Ishikawa (cell line): ENCODE measurements at regions not wholly inside any gene's neighbourhood (a gene's known extent, or its start where the extent isn't known, plus 50 kb on each side); places are given as distances from the start of the nearest gene placed in this dataset.

ENCODE experiments used
- CEBPB ChIP-seq: IDR thresholded peaks from 2 replicates; pipeline ENCODE4 v1.6.1; 2012
- CREB1 ChIP-seq: IDR thresholded peaks from 2 replicates; pipeline ENCODE4 v1.6.1; 2012; ENCODE audit warnings: low read depth
- EGR1 ChIP-seq: IDR thresholded peaks from 2 replicates; pipeline ENCODE4 v1.6.1; 2012
- EP300 ChIP-seq: IDR thresholded peaks from 2 replicates; pipeline ENCODE4 v1.6.1; 2012; ENCODE audit warnings: borderline replicate concordance
- FOXM1 ChIP-seq: IDR thresholded peaks from 2 replicates; pipeline ENCODE4 v1.6.1; 2012; ENCODE audit warnings: low read depth, borderline replicate concordance
- NFIC ChIP-seq: IDR thresholded peaks from 2 replicates; pipeline ENCODE4 v1.6.1; 2012
- RAD21 ChIP-seq: IDR thresholded peaks from 2 replicates; pipeline ENCODE4 v1.6.1; 2012; ENCODE audit warnings: low read depth
- TAF1 ChIP-seq: IDR thresholded peaks from 2 replicates; pipeline ENCODE4 v1.6.1; 2012; ENCODE audit warnings: low read depth, mild to moderate bottlenecking
- TCF12 ChIP-seq: IDR thresholded peaks from 2 replicates; pipeline ENCODE4 v1.6.1; 2012; ENCODE audit warnings: low read depth
- TEAD4 ChIP-seq: IDR thresholded peaks from 2 replicates; pipeline ENCODE4 v1.6.1; 2012
- YY1 ChIP-seq: IDR thresholded peaks from 2 replicates; pipeline ENCODE4 v1.6.1; 2012; ENCODE audit warnings: low read depth
- ZBTB7A ChIP-seq: IDR thresholded peaks from 2 replicates; pipeline ENCODE4 v1.6.1; 2012; ENCODE audit warnings: low read depth
- TF ChIP-seq, protein P1 (sequence below): IDR thresholded peaks from 2 replicates; pipeline ENCODE4 v1.6.1; 2012
- TF ChIP-seq, protein P2 (sequence below): IDR thresholded peaks from 2 replicates; pipeline ENCODE4 v1.6.1; 2012; ENCODE audit warnings: low read depth, mild to moderate bottlenecking
- TF ChIP-seq, protein P3 (sequence below): IDR thresholded peaks from 2 replicates; pipeline ENCODE4 v1.6.1; 2012

DNA sequence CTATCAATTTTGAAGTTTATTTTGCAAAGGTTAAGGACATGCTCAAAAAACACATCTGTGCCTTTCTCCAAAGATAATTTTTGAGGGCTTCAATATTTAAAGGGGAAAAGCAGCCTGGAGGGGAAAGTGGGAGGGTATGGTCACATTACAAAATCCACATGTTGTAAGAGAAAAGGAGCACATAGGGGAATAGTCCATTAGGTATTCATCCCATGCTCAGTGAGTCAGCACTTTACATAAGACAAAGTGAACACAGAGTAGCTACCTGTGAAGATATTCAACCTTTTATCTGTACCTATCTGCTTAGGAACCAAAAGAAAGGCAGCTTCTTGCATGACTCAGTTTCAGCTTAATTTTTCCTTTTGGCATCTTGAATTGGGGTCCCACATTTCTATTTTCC lies 932.0 kb downstream of the SLITRK6 start:
- TF ChIP-seq TCF12, result no peak
- TF ChIP-seq TEAD4, result no peak
- no peak for TF ChIP-seq EP300
- no peak for TF ChIP-seq ZBTB7A
- no peak for TF ChIP-seq RAD21
- TF ChIP-seq TAF1, result no peak
- TF ChIP-seq YY1, result no peak
- TF ChIP-seq NFIC, result no peak
- TF ChIP-seq, protein P1, sequence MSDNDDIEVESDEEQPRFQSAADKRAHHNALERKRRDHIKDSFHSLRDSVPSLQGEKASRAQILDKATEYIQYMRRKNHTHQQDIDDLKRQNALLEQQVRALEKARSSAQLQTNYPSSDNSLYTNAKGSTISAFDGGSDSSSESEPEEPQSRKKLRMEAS, result no peak
- no peak for TF ChIP-seq FOXM1
- TF ChIP-seq EGR1, result no peak
- TF ChIP-seq CREB1, result no peak

DNA sequence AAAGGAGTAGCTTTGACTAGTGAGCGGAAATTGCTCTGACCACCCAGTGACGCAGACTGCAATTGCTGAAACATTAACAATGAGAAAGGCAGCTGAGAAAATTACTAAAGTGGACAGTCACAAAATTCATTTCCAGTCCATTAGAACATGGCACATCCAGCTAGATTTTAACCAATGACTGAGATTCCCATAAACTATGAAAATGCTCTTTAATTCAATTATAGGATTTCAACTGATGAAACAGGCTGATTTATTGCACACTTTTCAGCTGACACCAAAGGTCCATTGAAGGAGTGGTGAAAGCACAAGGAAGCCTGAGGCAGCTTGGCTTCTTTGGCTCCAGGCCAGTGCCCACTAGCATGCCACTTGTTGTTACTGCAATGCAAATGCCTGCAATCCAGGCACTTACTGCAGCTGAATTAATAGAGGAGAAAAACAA lies 933.4 kb downstream of the SLITRK6 start:
- TF ChIP-seq CEBPB (peak; percentile 38; the same call in 1 of the 2 replicates), TEAD4 (peak; percentile 53), NFIC (peak; percentile 87), TAF1 (no peak), YY1 (no peak), EP300 (peak; percentile 61)
- TF ChIP-seq, protein P2, sequence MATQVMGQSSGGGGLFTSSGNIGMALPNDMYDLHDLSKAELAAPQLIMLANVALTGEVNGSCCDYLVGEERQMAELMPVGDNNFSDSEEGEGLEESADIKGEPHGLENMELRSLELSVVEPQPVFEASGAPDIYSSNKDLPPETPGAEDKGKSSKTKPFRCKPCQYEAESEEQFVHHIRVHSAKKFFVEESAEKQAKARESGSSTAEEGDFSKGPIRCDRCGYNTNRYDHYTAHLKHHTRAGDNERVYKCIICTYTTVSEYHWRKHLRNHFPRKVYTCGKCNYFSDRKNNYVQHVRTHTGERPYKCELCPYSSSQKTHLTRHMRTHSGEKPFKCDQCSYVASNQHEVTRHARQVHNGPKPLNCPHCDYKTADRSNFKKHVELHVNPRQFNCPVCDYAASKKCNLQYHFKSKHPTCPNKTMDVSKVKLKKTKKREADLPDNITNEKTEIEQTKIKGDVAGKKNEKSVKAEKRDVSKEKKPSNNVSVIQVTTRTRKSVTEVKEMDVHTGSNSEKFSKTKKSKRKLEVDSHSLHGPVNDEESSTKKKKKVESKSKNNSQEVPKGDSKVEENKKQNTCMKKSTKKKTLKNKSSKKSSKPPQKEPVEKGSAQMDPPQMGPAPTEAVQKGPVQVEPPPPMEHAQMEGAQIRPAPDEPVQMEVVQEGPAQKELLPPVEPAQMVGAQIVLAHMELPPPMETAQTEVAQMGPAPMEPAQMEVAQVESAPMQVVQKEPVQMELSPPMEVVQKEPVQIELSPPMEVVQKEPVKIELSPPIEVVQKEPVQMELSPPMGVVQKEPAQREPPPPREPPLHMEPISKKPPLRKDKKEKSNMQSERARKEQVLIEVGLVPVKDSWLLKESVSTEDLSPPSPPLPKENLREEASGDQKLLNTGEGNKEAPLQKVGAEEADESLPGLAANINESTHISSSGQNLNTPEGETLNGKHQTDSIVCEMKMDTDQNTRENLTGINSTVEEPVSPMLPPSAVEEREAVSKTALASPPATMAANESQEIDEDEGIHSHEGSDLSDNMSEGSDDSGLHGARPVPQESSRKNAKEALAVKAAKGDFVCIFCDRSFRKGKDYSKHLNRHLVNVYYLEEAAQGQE, result no peak
- TF ChIP-seq, protein P1, result peak; percentile 40

DNA sequence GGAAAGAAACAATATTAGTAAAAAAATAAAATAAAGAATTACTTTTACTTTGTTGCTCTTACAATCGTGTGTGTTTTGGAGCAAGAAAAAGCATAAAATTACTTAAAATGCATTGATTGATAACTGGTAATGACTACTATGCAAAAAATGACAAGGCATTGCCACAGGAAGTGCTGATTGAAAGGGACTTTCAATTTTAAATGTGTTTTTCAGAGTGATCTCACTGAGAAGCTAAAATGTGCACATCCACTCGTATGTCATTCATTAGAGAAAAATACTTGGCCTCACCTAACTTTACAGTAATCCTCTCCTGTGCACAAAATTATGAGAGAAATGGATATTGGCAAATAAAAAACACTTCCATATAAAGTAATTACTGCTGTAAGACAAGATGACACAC lies 934.9 kb downstream of the SLITRK6 start:
- no peak for TF ChIP-seq CEBPB
- TF ChIP-seq CREB1, result no peak

DNA sequence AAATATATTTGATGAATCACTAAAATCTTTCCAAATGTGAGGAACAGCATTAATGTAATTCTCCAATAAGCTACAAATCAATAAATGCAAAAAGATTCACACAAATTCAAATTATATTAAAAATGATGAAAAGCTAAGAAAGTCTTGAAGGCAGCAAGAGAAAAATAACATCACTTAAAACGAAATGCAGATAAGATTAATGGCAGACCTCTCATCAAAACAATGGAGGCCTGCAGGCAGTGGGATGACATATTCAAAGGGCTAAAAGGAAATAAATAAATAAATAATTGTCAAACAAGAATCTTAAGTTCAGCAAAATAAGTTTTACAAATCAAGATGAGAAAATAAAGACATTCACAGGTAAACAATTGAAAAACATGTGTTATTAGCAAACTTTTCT lies 952.1 kb downstream of the SLITRK6 start:
- TF ChIP-seq NFIC (no peak), CREB1 (no peak), RAD21 (no peak)
- TF ChIP-seq, protein P3, sequence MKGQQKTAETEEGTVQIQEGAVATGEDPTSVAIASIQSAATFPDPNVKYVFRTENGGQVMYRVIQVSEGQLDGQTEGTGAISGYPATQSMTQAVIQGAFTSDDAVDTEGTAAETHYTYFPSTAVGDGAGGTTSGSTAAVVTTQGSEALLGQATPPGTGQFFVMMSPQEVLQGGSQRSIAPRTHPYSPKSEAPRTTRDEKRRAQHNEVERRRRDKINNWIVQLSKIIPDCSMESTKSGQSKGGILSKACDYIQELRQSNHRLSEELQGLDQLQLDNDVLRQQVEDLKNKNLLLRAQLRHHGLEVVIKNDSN, result no peak
- TF ChIP-seq, protein P1, result no peak

- TF ChIP-seq FOXM1, result no peak
- TF ChIP-seq, protein P2, result no peak
- no peak for TF ChIP-seq TEAD4
- TF ChIP-seq, protein P1, result no peak
- TF ChIP-seq ZBTB7A, result no peak
- TF ChIP-seq YY1, result no peak
- TF ChIP-seq RAD21, result no peak
- no peak for TF ChIP-seq CREB1
- TF ChIP-seq, protein P3, result no peak
These were observed 953.2 kb downstream of the SLITRK6 start for GRCh38 chr13:84845907-84846619.

- TF ChIP-seq, protein P3, result no peak
- TF ChIP-seq RAD21, result peak; percentile 69
- no peak for TF ChIP-seq EP300
These were observed 954.7 kb downstream of the SLITRK6 start for GRCh38 chr13:84844473-84844872.
